ENCODE measurements at regions not wholly inside any gene's neighbourhood (a gene's known extent, or its start where the extent isn't known, plus 50 kb on each side); places are given as distances from the start of the nearest gene placed in this dataset.

- H3K4me3 ChIP-seq (ENCODE audit: low read depth, low read length), result no peak overlapping the region
- TF ChIP-seq, protein P1, sequence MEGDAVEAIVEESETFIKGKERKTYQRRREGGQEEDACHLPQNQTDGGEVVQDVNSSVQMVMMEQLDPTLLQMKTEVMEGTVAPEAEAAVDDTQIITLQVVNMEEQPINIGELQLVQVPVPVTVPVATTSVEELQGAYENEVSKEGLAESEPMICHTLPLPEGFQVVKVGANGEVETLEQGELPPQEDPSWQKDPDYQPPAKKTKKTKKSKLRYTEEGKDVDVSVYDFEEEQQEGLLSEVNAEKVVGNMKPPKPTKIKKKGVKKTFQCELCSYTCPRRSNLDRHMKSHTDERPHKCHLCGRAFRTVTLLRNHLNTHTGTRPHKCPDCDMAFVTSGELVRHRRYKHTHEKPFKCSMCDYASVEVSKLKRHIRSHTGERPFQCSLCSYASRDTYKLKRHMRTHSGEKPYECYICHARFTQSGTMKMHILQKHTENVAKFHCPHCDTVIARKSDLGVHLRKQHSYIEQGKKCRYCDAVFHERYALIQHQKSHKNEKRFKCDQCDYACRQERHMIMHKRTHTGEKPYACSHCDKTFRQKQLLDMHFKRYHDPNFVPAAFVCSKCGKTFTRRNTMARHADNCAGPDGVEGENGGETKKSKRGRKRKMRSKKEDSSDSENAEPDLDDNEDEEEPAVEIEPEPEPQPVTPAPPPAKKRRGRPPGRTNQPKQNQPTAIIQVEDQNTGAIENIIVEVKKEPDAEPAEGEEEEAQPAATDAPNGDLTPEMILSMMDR (IDR thresholded peaks at IDR 0.05; ENCODE audit: insufficient read depth, low read depth, low read length, missing control alignments), result no peak
- no peak for DNase-seq (ENCODE audit: low read depth)
Measured at GRCh38 chr2:158902005-158902398, 66.4 kb upstream of the TANC1 start.

- DNase-seq (ENCODE audit: low read depth), result no peak
- H3K4me3 ChIP-seq (ENCODE audit: low read depth, low read length), result no peak overlapping the region
- TF ChIP-seq, protein P1 (IDR thresholded peaks at IDR 0.05; ENCODE audit: insufficient read depth, low read depth, low read length, missing control alignments), result no peak
Measured at GRCh38 chr2:158903711-158904405, 64.6 kb upstream of the TANC1 start.

- DNase-seq (ENCODE audit: low read depth), result no peak
- H3K4me3 ChIP-seq (ENCODE audit: low read depth, low read length), result no peak overlapping the region
- TF ChIP-seq, protein P1 (IDR thresholded peaks at IDR 0.05; ENCODE audit: insufficient read depth, low read depth, low read length, missing control alignments), result no peak
Measured at GRCh38 chr2:158904627-158905177, 63.7 kb upstream of the TANC1 start.

- no peak for DNase-seq (ENCODE audit: low read depth)
- no peak overlapping the region for H3K4me3 ChIP-seq (ENCODE audit: low read depth, low read length)
- TF ChIP-seq, protein P1 (IDR thresholded peaks at IDR 0.05; ENCODE audit: insufficient read depth, low read depth, low read length, missing control alignments), result no peak
Measured at GRCh38 chr2:158905341-158905740, 63.1 kb upstream of the TANC1 start.

- TF ChIP-seq, protein P1 (IDR thresholded peaks at IDR 0.05; ENCODE audit: insufficient read depth, low read depth, low read length, missing control alignments), result no peak
- no peak for DNase-seq (ENCODE audit: low read depth)
- H3K4me3 ChIP-seq (ENCODE audit: low read depth, low read length), result no peak overlapping the region
Measured at GRCh38 chr2:158905784-158906183, 62.7 kb upstream of the TANC1 start.

GRCh38 chr2:158907926-158908456, 60.4 kb upstream of the TANC1 start:
- DNase-seq (ENCODE audit: low read depth), result no peak
- TF ChIP-seq, protein P1 (IDR thresholded peaks at IDR 0.05; ENCODE audit: insufficient read depth, low read depth, low read length, missing control alignments), result no peak
- H3K4me3 ChIP-seq (ENCODE audit: low read depth, low read length), result no peak overlapping the region
